ENCODE measurements at regions not wholly inside any gene's neighbourhood (a gene's known extent, or its start where the extent isn't known, plus 50 kb on each side); places are given as distances from the start of the nearest gene placed in this dataset.
A peak's percentile ranks its signal among the peaks of the same experiment; 100 is the strongest.

- no peak for DNase-seq (ENCODE audit: low read depth in 2 of 2)
Measured at GRCh38 chr14:36083317-36083716, 93.2 kb downstream of the PTCSC3 start.

DNA sequence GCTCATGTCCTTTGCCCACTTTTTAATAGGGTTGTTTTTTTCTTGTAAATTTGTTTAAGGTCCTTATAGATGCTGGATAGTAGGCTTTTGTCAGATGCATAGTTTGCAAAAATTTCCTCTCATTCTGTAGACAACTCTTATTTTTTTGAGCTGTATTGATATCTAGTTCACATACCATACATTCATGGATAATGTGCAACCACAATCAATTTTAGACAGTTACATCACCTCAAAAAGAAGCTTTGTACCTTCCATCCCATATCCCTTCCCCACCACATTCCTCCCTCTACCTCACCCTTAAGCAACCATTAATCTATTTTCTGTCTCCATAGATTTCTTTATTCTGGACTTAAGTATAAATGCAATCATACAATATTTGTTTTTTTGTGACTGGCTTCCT is 98.4 kb downstream of the PTCSC3 start:
- DNase-seq (ENCODE audit: low read depth in 2 of 2): no peak

DNA sequence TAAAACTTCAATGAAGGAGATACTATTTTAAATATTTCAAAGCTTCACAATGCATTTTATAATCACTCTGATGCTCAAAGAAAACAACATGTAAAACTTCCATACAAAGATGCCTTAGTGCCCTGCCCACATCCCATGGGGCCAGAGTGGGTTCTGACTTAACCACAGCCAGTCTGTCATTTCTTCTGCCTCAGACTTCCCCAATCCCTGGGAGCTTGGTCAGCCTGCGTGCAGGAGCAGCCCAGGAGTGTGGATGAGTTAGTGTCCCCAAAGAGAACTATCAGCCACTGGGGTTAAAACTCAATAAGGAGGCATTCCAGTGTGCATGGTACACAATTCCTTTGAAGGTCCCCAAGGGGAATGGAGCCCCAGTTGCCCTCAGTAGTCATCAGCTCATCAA is 100.3 kb downstream of the PTCSC3 start:
- no peak for DNase-seq (ENCODE audit: low read depth in 2 of 2)

DNA sequence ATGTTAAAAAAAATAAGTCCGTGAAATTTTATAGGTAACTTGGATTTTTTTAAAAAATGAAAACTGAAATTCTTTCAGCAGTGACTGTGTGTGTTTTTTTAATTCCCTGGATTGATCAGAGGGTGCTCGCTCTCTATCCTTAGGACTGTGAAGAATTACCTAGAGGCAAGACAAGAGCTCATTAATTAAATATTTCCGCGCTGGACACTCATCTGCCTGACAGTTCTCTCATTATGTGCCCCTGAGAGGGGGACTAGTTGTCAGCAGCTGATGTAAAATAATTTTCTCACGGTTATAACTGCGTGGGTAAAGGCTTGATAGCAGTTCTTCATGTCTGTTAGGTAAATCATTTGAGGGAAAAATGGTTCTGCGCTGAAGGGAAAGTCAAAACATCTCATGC is 101.3 kb downstream of the PTCSC3 start:
- DNase-seq (ENCODE audit: low read depth in 2 of 2): no peak

- no peak for DNase-seq (ENCODE audit: low read depth in 2 of 2)
Measured at GRCh38 chr14:36070720-36071043, 105.8 kb downstream of the PTCSC3 start.

DNA sequence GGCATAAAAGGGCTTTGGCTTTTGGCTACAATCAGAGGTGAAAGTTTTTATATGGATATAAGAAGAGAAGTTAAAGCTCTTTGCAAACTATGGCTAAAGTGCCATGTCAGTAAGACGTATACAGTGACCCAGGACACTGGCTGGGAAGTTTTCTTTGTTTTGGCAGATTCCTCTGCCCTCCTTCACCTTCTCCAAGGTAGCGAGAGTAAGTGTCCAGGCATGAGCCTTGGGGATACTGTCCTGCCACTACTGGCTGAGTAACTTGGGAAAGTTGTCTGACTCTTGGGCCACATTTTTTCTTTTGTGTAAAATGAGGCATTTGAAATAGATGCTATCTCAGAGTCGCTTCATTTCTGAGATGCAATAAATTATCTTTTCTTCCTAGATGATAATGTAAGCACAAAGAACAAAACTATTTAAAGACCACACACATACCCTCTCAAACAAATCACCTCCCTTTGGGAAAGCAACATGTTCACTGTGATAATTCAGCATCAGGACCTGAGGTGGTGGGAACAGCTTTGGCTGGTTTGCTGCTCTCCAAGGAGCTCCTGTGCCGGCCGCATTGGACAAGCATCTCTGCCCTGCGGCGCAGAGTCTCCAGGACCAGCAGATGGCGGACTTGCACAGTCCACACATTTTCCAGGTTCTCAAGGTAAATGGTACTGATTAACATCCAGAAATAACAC is 106.3 kb downstream of the PTCSC3 start:
- peak; percentile 29 to 33 for DNase-seq (ENCODE audit: low read depth in 2 of 2)

- DNase-seq (ENCODE audit: low read depth in 2 of 2): no peak
Measured at GRCh38 chr14:36069535-36069900, 107.0 kb downstream of the PTCSC3 start.

GRCh38 chr14:36068777-36069534 is 107.6 kb downstream of the PTCSC3 start:
- DNase-seq (ENCODE audit: low read depth in 2 of 2): peak; percentile 56 to 62

GRCh38 chr14:36067428-36068187 is 108.9 kb downstream of the PTCSC3 start:
- DNase-seq (ENCODE audit: low read depth in 2 of 2): no peak

- DNase-seq (ENCODE audit: low read depth in 2 of 2): no peak
Measured at GRCh38 chr14:36066636-36067035, 109.9 kb downstream of the PTCSC3 start.

DNA sequence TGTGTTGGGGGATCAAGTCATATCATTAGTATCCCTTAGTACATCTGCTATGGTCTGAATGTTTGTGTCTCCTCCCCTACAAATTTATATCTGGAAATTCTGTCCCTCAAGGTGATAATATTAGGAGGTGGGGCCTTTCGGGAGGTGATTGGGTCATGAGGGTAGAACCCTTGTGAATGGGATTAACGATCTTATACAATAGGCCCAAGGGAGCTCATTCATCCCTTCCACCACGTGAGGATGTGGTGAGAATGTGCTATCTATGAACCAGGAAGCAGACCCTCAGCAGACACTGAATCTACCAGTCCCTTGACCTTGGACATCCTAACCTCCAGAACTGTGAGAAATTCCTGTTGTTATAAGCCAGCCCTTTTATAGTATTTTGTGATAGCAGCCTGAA is 110.7 kb downstream of the PTCSC3 start:
- no peak for DNase-seq (ENCODE audit: low read depth in 2 of 2)

GRCh38 chr14:36059531-36059930 is 117.0 kb downstream of the PTCSC3 start:
- no peak for DNase-seq (ENCODE audit: low read depth in 2 of 2)

DNA sequence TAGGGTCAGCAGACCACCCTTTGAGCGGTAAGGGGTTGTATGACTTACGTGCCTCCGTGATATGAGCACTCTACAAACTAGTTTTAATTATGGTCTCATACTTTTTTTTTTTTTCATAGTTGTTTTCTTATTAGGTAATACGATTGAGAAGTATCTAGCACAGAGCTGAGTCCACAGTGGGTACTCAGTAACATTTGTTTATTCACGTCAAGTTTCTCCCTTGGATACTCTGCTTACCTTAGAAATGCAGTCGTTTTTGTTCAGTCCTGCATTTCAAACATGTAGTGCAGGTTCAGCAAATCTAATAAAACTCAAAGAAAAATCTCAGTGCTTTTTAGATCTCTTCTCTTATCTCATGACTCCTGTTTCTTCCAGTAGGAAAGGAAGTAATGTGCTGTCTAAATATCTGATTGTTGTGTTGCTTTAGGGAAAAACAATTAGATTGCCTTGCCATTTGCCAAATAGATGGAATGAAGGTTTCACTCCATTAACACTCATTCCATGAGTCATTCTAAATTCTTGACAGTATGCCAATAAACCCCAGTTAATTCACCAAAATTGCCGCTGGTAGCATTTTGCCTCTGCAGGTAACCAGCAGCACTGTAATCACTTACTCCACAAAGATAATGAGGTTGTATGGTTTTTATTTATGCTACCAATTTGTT is 118.9 kb downstream of the PTCSC3 start:
- DNase-seq (ENCODE audit: low read depth in 2 of 2): no peak

GRCh38 chr14:36056845-36057244 is 119.7 kb downstream of the PTCSC3 start:
- DNase-seq (ENCODE audit: low read depth in 2 of 2): no peak

- no peak for DNase-seq (ENCODE audit: low read depth in 2 of 2)
Measured at GRCh38 chr14:36055681-36056225, 120.8 kb downstream of the PTCSC3 start.

DNA sequence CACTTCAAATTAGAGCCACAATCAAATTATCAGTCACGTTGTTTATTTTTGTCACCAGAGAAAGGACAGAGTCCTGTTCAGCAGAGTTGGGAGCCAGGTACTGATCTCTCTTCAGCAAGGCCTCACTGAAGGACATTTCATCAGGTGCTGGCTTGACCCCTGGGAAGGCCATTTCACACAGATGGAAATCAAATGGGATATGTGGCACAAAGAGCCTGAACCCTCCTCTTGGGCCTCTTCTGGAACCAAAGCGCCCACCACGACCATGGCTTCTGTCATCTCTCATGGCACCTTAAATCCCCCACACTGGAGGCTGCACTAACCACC is 121.5 kb downstream of the PTCSC3 start:
- DNase-seq (ENCODE audit: low read depth in 2 of 2): no peak

- DNase-seq (ENCODE audit: low read depth in 2 of 2): no peak
Measured at GRCh38 chr14:36054353-36055051, 122.0 kb downstream of the PTCSC3 start.

- no peak for DNase-seq (ENCODE audit: low read depth in 2 of 2)
Measured at GRCh38 chr14:36052681-36053080, 123.8 kb downstream of the PTCSC3 start.

DNA sequence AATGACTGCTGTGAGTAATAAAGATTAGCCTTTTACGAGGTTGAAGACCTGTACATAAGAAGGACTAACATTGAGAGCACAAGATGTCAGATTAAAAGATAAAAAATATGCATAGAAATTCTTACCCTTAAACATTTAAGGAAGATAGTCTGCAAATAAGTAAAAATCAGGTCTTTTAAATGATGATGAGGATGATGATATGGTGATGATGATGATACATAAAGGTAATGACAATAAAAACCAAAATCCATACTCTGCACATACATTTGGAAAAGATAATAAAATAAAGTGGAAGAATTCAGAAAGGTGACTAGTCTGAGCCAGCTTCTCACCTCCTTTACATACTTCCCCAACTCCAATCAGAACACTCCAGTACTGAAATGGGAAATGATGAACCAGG is 124.5 kb downstream of the PTCSC3 start:
- DNase-seq (ENCODE audit: low read depth in 2 of 2): no peak

DNA sequence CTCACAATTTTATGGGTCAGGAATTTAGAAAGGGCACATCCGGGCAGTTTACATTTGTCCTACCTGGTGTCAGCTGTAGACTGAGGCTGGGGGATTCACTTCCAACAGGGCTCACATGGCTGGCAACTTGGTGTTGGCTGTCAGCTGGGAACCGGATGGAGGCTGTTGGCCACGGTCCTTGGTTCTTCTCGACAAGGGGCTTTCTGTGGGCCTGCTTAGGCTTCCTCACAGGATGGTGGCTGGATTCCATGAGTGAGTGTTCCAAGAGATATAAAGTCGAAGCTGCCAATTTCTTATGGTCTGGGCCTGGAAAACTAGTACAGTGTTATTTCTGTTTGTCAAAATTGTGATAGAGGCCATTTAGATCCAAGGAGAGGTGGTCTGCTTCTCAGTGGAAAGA is 127.9 kb downstream of the PTCSC3 start:
- DNase-seq (ENCODE audit: low read depth in 2 of 2): no peak

- DNase-seq (ENCODE audit: low read depth in 2 of 2): no peak
Measured at GRCh38 chr14:36047912-36048311, 128.6 kb downstream of the PTCSC3 start.

DNA sequence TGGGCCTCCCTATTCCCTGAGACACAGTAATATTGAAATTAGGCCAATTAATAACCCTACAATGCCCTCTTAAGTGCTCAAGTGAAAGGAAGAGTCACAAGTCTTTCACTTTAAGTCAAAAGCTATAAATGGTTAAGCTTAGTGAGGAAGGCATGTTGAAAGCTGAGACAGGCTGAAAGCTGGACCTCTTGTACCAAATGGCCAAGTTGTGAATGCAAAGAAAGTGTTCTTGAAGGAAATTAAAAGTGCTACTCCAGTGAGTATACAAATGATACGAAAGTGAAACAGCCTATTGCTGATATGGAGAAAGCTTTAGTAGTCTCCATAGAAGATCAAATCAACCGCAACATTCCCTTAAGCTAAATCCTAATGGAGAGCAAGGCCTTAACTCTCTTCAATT is 140.8 kb downstream of the PTCSC3 start:
- no peak for DNase-seq (ENCODE audit: low read depth in 2 of 2)

Measured in fibroblast of skin of left biceps (primary cell).